ENCODE measurements at regions not wholly inside any gene's neighbourhood (a gene's known extent, or its start where the extent isn't known, plus 50 kb on each side); places are given as distances from the start of the nearest gene placed in this dataset.

GRCh38 chr10:131017566-131018285 is 293.8 kb downstream of the TCERG1L start:
- Histone ChIP-seq H3K4me3 (ENCODE audit: low read length) (no peak overlapping the region), H3K9me3 (ENCODE audit: control insufficient read depth, low read depth, low read length) (no peaks in the 10 kb centered on the region), H3K36me3 (ENCODE audit: control insufficient read depth, insufficient read depth, low read length) (no peaks in the 10 kb centered on the region), H3K27me3 (ENCODE audit: control insufficient read depth, insufficient read depth, low read length) (no peaks in the 10 kb centered on the region), H3K4me1 (ENCODE audit: control insufficient read depth, insufficient read depth, low read length) (no peaks in the 10 kb centered on the region), H3K27ac (ENCODE audit: low read length) (no peak overlapping the region)
- DNase-seq, result no peak
- WGBS (ENCODE audit: insufficient coverage, low lambda C conversion rate), result no CpG with 5 or more reads among the region's 9 CpGs

GRCh38 chr10:131018886-131019500 is 292.5 kb downstream of the TCERG1L start:
- Histone ChIP-seq H3K9me3 (ENCODE audit: control insufficient read depth, low read depth, low read length) (no peaks in the 10 kb centered on the region), H3K4me1 (ENCODE audit: control insufficient read depth, insufficient read depth, low read length) (no peaks in the 10 kb centered on the region), H3K27me3 (ENCODE audit: control insufficient read depth, insufficient read depth, low read length) (no peaks in the 10 kb centered on the region), H3K36me3 (ENCODE audit: control insufficient read depth, insufficient read depth, low read length) (no peaks in the 10 kb centered on the region), H3K27ac (ENCODE audit: low read length) (no peak overlapping the region), H3K4me3 (ENCODE audit: low read length) (no peak overlapping the region)
- DNase-seq, result no peak
- WGBS (ENCODE audit: insufficient coverage, low lambda C conversion rate), result no CpG with 5 or more reads among the region's 14 CpGs

- Histone ChIP-seq H3K4me3 (ENCODE audit: low read length) (no peak overlapping the region), H3K9me3 (ENCODE audit: control insufficient read depth, low read depth, low read length) (no peaks in the 10 kb centered on the region), H3K36me3 (ENCODE audit: control insufficient read depth, insufficient read depth, low read length) (no peaks in the 10 kb centered on the region), H3K27me3 (ENCODE audit: control insufficient read depth, insufficient read depth, low read length) (no peaks in the 10 kb centered on the region), H3K27ac (ENCODE audit: low read length) (no peak overlapping the region), H3K4me1 (ENCODE audit: control insufficient read depth, insufficient read depth, low read length) (no peaks in the 10 kb centered on the region)
- DNase-seq, result no peak
- WGBS (ENCODE audit: insufficient coverage, low lambda C conversion rate), result no CpG with 5 or more reads among the region's 11 CpGs
Measured at GRCh38 chr10:131019696-131020095, 291.8 kb downstream of the TCERG1L start.

DNA sequence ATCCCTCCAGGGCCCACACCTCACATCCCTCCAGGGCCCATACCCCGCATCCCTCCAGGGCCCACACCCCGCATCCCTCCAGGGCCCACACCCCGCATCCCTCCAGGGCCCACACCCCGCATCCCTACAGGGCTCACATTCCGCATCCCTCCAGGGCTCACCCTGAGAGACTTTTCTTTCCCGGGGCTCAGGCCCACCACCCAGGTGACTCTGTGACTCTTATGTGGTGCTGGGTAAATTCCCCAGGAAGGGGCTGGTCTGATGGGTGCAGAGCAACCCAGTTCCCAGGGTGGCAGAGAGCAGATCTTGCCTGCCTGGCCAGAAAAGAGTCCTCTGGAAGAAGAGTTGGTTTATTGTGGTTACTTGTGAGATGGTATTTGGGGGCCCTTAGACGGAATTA is 290.7 kb downstream of the TCERG1L start:
- Histone ChIP-seq H3K4me3 (ENCODE audit: low read length) (no peak overlapping the region), H3K4me1 (ENCODE audit: control insufficient read depth, insufficient read depth, low read length) (no peaks in the 10 kb centered on the region), H3K27me3 (ENCODE audit: control insufficient read depth, insufficient read depth, low read length) (no peaks in the 10 kb centered on the region), H3K9me3 (ENCODE audit: control insufficient read depth, low read depth, low read length) (no peaks in the 10 kb centered on the region), H3K27ac (ENCODE audit: low read length) (no peak overlapping the region), H3K36me3 (ENCODE audit: control insufficient read depth, insufficient read depth, low read length) (no peaks in the 10 kb centered on the region)
- WGBS (ENCODE audit: insufficient coverage, low lambda C conversion rate), result 100% methylated on average over 1 of the region's 7 CpGs
- DNase-seq, result no peak

DNA sequence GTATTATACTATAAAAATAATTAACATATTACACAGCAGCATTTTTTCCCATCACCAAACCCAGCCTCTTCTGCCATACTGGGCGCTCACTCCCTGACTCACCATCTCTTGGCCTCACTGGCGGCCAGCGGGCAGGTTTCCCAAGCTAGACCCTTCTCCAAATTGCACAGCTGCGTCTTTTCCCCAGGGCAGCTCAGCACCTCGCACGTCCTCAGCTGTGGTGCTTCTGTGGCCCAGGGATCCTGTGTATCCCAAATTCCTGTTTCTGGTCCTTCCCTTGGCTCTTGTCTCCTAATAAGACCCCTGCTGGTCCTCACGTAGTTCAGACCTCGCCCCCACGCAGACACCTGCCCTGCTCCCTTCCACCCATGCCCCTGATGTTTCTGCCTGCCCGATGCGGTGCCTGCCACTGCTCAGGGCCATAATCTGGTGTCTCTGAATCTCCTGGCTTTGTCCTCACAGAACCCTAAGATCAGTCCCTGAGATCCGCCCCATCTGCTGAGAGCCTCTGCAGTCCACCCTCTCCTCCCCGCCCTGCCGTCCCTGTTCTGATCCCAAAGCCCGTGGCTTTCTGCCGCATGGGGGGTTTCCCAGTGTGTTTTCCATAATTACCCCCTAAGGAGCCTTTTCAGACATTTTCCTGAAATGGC is 290.1 kb downstream of the TCERG1L start:
- no peaks in the 10 kb centered on the region for H3K36me3 ChIP-seq (ENCODE audit: control insufficient read depth, insufficient read depth, low read length)
- DNase-seq, result no peak
- no peaks in the 10 kb centered on the region for H3K9me3 ChIP-seq (ENCODE audit: control insufficient read depth, low read depth, low read length)
- no peaks in the 10 kb centered on the region for H3K27me3 ChIP-seq (ENCODE audit: control insufficient read depth, insufficient read depth, low read length)
- H3K4me3 ChIP-seq (ENCODE audit: low read length), result no peak overlapping the region
- H3K27ac ChIP-seq (ENCODE audit: low read length), result no peak overlapping the region
- no peaks in the 10 kb centered on the region for H3K4me1 ChIP-seq (ENCODE audit: control insufficient read depth, insufficient read depth, low read length)
- WGBS (ENCODE audit: insufficient coverage, low lambda C conversion rate), result no CpG with 5 or more reads among the region's 16 CpGs

DNA sequence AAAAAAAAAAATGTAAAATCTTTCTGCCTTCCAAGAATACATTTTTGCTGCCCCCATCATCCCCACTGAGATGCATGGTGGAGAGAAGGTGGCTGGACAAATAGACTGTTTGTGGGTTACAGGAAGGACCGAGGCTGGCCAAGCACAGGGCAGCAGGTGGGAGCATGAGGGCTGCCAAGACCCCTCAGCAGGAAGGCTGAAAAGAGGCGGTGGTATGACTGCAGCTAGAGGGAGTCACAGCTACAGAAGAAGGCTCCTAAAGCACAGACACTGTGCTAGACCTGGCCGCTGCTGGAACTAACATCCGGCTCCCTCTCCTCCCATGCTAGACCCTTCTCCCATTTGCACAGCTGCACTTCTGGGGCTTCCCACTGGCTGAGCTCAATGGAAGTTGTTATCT is 289.6 kb downstream of the TCERG1L start:
- Histone ChIP-seq H3K27ac (ENCODE audit: low read length) (no peak overlapping the region), H3K4me3 (ENCODE audit: low read length) (no peak overlapping the region), H3K36me3 (ENCODE audit: control insufficient read depth, insufficient read depth, low read length) (no peaks in the 10 kb centered on the region), H3K9me3 (ENCODE audit: control insufficient read depth, low read depth, low read length) (no peaks in the 10 kb centered on the region), H3K27me3 (ENCODE audit: control insufficient read depth, insufficient read depth, low read length) (no peaks in the 10 kb centered on the region), H3K4me1 (ENCODE audit: control insufficient read depth, insufficient read depth, low read length) (no peaks in the 10 kb centered on the region)
- WGBS (ENCODE audit: insufficient coverage, low lambda C conversion rate), result no CpG with 5 or more reads among the region's 4 CpGs
- no peak for DNase-seq

GRCh38 chr10:131022369-131022768 is 289.2 kb downstream of the TCERG1L start:
- Histone ChIP-seq H3K4me1 (ENCODE audit: control insufficient read depth, insufficient read depth, low read length) (no peaks in the 10 kb centered on the region), H3K27me3 (ENCODE audit: control insufficient read depth, insufficient read depth, low read length) (no peaks in the 10 kb centered on the region), H3K36me3 (ENCODE audit: control insufficient read depth, insufficient read depth, low read length) (no peaks in the 10 kb centered on the region), H3K4me3 (ENCODE audit: low read length) (no peak overlapping the region), H3K9me3 (ENCODE audit: control insufficient read depth, low read depth, low read length) (no peaks in the 10 kb centered on the region), H3K27ac (ENCODE audit: low read length) (no peak overlapping the region)
- no peak for DNase-seq
- WGBS (ENCODE audit: insufficient coverage, low lambda C conversion rate), result no CpG with 5 or more reads among the region's 10 CpGs

DNA sequence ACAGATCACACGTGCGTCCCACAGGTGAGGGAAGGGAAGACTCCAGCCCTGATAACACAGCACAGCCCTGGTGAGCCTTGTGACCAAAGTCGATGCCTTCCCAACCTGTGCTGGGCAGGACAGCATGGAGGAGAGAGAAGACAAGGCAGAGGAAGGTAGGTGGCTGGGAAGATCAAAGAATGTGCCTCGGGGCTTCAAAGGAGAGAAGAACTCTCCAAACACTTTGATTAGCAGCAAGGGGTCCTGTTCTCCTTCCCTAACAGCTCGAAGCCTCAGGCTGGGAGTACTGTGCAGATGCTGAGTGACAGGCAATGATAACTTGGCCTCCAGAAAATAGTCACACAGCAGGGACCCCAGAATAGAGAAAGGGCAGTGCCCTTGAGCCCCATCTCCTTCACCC is 288.5 kb downstream of the TCERG1L start:
- no peaks in the 10 kb centered on the region for H3K27me3 ChIP-seq (ENCODE audit: control insufficient read depth, insufficient read depth, low read length)
- no peaks in the 10 kb centered on the region for H3K36me3 ChIP-seq (ENCODE audit: control insufficient read depth, insufficient read depth, low read length)
- no peak overlapping the region for H3K27ac ChIP-seq (ENCODE audit: low read length)
- H3K4me1 ChIP-seq (ENCODE audit: control insufficient read depth, insufficient read depth, low read length), result no peaks in the 10 kb centered on the region
- WGBS (ENCODE audit: insufficient coverage, low lambda C conversion rate), result no CpG with 5 or more reads among the region's 5 CpGs
- H3K4me3 ChIP-seq (ENCODE audit: low read length), result no peak overlapping the region
- no peak for DNase-seq
- no peaks in the 10 kb centered on the region for H3K9me3 ChIP-seq (ENCODE audit: control insufficient read depth, low read depth, low read length)

DNA sequence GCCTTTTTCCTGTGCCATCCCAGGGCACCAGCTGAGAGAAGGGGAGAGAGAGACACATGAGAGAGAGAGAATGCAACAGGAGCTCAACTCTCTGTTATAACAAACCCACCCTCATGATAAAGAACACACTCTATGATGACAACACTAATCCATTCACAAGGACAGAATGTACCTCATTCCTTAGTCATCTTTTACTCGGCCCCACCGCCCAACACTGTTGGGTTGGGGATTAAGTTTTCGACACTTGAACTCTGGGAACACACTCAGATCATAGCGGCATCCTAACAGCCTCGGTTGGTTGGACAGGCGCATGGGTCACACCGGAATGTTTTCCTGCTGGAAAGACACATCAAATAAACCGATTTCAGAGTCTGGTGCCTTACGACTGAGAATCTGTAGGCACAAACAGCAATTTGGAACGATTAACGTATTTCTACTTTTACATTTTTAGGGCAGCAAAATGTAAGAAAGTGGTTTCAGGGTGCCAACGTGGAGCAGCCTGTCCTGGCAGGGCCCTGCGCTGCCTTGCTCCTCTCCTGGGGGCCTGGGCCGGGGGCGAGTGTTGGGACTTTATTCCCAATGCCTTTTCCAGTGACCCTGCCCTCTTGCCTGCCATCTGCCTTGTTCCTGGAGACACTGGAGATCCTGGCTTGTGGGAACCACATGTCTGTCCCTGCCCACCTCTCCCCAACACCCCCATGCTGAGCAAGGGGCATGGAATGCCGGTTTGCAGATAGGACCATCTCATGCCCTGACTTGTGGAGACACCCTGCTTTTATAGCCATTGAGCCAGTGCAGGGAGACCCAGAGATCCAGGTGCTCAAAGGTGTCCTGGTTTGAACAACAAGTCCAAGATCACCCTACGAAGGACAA is 287.0 kb downstream of the TCERG1L start:
- WGBS (ENCODE audit: insufficient coverage, low lambda C conversion rate), result no CpG with 5 or more reads among the region's 17 CpGs
- no peaks in the 10 kb centered on the region for H3K27me3 ChIP-seq (ENCODE audit: control insufficient read depth, insufficient read depth, low read length)
- H3K4me1 ChIP-seq (ENCODE audit: control insufficient read depth, insufficient read depth, low read length), result no peaks in the 10 kb centered on the region
- no peak for DNase-seq
- no peak overlapping the region for H3K4me3 ChIP-seq (ENCODE audit: low read length)
- no peak overlapping the region for H3K27ac ChIP-seq (ENCODE audit: low read length)
- H3K36me3 ChIP-seq (ENCODE audit: control insufficient read depth, insufficient read depth, low read length), result no peaks in the 10 kb centered on the region
- H3K9me3 ChIP-seq (ENCODE audit: control insufficient read depth, low read depth, low read length), result no peaks in the 10 kb centered on the region

DNA sequence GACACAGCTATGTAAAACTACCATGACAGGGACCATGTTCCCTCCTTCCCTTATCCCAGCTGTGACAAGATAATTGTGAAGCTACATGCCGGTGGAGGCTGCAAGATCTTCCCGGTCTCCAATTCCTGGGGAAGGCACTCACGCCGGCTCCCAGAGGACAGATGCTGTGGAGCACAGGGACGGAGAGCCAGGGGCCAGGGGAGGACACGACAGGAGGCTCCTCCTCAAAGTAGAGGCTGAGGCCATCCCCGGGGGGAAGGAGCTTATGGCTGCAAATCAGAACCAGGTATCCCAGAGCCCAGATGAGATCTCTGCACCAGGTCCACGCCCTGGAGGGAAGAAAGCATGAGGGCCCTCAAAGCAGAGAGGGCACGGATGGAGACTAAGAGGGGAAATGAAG is 286.2 kb downstream of the TCERG1L start:
- no peak overlapping the region for H3K4me3 ChIP-seq (ENCODE audit: low read length)
- no peaks in the 10 kb centered on the region for H3K9me3 ChIP-seq (ENCODE audit: control insufficient read depth, low read depth, low read length)
- H3K27ac ChIP-seq (ENCODE audit: low read length), result no peak overlapping the region
- H3K4me1 ChIP-seq (ENCODE audit: control insufficient read depth, insufficient read depth, low read length), result no peaks in the 10 kb centered on the region
- no peaks in the 10 kb centered on the region for H3K27me3 ChIP-seq (ENCODE audit: control insufficient read depth, insufficient read depth, low read length)
- no peak for DNase-seq
- H3K36me3 ChIP-seq (ENCODE audit: control insufficient read depth, insufficient read depth, low read length), result no peaks in the 10 kb centered on the region
- no CpG with 5 or more reads among the region's 9 CpGs for WGBS (ENCODE audit: insufficient coverage, low lambda C conversion rate)
